GM13977 (cell line): ENCODE measurements at regions not wholly inside any gene's neighbourhood (a gene's known extent, or its start where the extent isn't known, plus 50 kb on each side); places are given as distances from the start of the nearest gene placed in this dataset.

ENCODE experiments used
- DNase-seq: peaks from one replicate; pipeline ENCODE4 v3.0.0; 2012; ENCODE audit warnings: low spot score
- in situ Hi-C: fragments of 300-500 bp; cut with MboI; formaldehyde crosslinking; loops from one replicate; pipeline ENCODE4 v1.12.0; 2022; ENCODE audit warnings: low sequenced_read_pairs, low pct_unique_long_range_greater_than_20kb, mixed read lengths, inconsistent platforms; ENCODE audit not compliant: unreplicated experiment
- TF ChIP-seq, protein P1 (sequence below): IDR thresholded peaks from 2 replicates; pipeline ENCODE4 v1.5.1; 2012; ENCODE audit warnings: mild to moderate bottlenecking, control low read depth; ENCODE audit not compliant: insufficient read depth; ENCODE audit errors: extremely low read depth, missing control alignments

DNA sequence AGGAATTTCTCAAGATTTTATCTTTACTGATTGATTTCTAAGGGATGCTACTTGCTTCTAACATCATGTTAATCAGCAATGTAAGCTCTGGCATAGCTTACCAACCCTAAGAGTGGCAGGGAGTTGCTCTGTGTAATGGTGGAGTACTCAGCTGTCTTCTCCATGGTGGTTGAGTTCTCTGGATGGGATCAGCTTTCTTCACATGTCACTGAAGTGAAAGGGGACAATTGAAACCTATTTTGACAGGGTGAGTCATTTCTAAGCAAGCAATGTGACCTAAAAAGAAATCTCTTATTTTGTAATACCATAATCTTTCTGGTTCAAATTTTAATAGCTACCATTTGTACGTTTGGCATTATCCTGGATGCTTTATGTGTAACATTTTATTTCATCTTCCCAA is 430.4 kb downstream of the GJA1 start:
- DNase-seq: no peak
- in situ Hi-C loops: no loop called here
- TF ChIP-seq, protein P1, sequence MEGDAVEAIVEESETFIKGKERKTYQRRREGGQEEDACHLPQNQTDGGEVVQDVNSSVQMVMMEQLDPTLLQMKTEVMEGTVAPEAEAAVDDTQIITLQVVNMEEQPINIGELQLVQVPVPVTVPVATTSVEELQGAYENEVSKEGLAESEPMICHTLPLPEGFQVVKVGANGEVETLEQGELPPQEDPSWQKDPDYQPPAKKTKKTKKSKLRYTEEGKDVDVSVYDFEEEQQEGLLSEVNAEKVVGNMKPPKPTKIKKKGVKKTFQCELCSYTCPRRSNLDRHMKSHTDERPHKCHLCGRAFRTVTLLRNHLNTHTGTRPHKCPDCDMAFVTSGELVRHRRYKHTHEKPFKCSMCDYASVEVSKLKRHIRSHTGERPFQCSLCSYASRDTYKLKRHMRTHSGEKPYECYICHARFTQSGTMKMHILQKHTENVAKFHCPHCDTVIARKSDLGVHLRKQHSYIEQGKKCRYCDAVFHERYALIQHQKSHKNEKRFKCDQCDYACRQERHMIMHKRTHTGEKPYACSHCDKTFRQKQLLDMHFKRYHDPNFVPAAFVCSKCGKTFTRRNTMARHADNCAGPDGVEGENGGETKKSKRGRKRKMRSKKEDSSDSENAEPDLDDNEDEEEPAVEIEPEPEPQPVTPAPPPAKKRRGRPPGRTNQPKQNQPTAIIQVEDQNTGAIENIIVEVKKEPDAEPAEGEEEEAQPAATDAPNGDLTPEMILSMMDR: no peak

GRCh38 chr6:121867095-121867494 is 431.6 kb downstream of the GJA1 start:
- TF ChIP-seq, protein P1: no peak
- in situ Hi-C loops: no loop called here
- no peak for DNase-seq

DNA sequence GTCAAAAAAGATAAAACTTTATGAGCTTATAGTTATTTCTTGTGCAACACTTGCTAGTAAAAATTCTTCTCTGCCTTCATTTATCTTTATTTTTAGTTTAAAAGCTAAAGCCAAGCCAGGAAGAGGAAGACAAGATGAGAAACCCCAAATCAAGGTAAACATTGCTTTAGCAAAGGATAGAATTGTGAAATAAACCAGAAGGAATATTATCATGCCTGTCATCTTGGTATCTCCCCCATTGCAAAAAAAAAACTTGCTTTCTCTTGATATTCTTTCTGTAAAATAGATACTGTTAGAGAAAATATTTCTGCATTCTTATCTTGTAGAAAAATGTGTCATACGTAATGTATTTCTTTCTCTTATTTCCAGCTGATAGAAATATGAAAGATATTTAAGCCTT is 432.8 kb downstream of the GJA1 start:
- no peak for DNase-seq
- TF ChIP-seq, protein P1: no peak
- in situ Hi-C loops: no loop called here

GRCh38 chr6:121873595-121873994 is 438.1 kb downstream of the GJA1 start:
- DNase-seq: no peak
- in situ Hi-C loops: no loop called here
- TF ChIP-seq, protein P1: no peak

- DNase-seq: no peak
- TF ChIP-seq, protein P1: no peak
- in situ Hi-C loops: no loop called here
Observed at GRCh38 chr6:121876721-121877120, 441.3 kb downstream of the GJA1 start.

GRCh38 chr6:121879149-121879548 is 443.7 kb downstream of the GJA1 start:
- DNase-seq: no peak
- in situ Hi-C loops: no loop called here
- TF ChIP-seq, protein P1: no peak

DNA sequence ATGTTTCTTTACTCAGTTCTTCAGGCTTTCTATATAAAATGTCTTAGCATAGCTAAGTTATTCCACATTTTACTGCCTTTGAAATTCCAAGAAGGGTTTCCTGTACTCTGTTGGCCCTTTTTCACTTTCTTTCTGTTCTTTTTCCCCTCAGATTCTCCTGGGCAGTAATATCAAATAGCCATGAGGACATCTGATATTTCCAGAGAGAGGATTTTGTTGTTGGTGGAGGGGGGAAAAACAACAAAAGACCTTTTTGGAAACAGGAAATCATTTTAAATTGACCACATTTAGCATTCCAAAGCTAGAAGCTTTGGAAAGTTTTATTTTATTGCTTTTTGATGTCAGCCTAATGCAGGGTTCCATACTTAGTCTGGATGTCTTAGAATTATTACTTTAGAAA is 445.4 kb downstream of the GJA1 start:
- in situ Hi-C loops: no loop called here
- TF ChIP-seq, protein P1: no peak
- DNase-seq: no peak
